ENCODE measurements at regions not wholly inside any gene's neighbourhood (a gene's known extent, or its start where the extent isn't known, plus 50 kb on each side); places are given as distances from the start of the nearest gene placed in this dataset.
"Not testable (repeated sequence)": the region's sequence is repeated elsewhere in the genome, so short reads cannot be mapped to it uniquely, and the experiment has no call there.

DNA sequence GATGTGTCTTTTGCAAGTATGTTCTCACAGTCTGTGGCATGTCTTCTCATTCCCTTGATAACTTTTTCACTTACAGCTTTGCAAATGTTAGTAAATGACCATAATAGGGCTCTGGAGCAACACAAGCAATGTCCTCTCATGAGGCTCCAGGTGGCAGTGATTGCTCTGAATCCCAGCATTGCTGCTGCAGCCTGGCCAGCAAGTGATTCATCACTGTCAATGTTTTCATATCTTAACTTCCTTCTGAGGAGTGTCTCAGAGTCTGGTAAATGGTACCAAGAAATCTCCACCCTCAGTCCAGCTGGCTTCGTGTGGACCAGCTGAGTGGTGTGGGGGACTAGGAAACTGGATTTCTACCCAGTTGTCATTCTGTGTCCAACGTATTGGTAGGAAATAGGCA, 139.6 kb downstream of the MYLK4 start:
- no peak for DNase-seq

DNA sequence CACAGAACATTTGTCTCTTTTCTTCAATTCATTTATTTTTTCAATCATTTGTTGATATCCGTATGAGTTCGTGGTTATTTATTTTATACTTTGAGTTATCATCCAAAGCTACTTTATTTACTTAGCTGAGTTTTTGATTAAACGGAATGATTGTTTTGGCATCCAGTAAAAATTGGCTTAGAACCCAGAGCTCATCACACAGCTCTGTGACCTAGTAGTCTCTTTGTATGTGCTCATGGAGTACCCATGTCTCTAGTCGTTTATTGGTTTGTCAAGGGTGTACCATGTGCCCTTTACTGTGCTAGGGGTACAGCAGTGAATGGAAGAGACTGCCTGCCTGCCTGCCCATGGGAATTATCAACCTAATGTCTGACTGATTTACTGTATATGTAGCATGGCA, 142.2 kb downstream of the MYLK4 start:
- DNase-seq, result no peak

DNA sequence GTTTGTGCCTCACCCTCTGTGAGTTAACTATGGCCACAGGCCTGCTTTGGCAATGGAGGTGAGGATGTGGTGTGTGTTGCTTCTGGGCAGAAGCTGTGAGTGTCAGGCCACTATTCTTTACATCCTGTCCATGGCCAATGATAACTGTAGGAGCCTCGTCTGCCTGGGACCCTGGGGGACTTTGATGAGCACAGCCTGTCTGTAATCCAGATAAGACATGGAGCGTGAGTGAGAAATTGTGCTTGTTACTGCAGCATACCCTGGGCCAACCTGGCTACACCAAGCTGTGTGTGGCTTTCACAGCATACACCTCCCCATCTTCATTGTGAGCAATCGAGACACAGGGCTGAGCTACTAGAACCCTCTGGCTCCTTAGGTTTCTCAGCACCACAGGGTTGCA, 150.4 kb downstream of the MYLK4 start:
- DNase-seq, result no peak

DNA sequence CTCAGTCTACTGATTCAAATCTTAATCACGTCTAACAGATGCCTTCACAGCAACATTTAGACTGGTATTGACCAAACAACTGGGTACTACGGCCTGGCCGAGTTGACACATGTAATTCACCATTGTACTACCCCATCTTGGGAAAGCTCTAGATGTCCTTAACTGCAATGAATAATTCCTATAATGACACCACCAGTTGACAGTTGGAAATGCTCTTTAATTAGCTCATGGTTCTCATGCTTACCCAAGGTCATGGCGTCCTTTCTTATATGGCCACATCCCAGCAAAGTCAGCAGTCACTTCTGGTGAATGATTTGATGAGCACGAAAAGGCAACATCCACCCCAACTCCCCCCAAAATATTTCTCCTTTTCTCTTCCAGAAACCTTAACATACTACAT, 150.9 kb downstream of the MYLK4 start:
- no peak for DNase-seq

DNA sequence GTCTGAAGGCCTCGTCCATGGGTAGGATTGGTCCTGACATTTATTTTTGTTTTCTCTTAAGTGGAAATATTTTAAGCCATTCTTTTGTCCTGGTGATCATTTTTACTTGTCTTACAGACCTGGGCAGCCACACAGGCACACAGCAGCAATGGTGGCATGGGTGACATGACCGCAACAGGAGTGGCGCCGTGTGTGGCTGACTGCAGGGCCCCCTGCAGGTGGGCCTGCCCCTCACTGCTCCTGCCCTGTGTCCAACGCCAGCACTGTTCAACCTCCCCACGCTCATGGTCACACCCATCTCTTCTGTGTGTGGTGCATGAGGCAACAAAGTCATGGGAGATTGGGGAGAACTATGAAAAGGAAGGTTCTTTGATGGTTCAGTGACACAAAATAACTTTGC, 151.9 kb downstream of the MYLK4 start:
- DNase-seq, result no peak

DNA sequence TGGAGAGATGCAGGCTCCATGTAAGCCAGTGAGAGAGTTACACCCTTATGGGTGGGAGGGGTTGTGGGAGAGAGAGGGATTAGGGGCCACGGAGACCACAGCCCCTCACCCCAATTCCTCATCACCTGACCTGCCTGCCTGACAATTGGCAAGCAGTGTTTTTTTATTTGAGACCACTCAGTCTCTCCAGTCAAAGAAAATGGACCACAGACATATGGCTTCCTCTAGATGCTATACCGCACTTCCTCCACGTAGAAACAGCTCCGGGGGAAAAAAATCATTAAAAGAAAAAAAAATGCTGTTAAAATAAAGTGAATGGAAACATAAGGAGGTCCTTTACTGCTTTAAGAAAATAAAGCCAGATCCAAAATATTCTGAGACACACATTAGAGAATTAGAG, 152.7 kb downstream of the MYLK4 start:
- no peak for DNase-seq

DNA sequence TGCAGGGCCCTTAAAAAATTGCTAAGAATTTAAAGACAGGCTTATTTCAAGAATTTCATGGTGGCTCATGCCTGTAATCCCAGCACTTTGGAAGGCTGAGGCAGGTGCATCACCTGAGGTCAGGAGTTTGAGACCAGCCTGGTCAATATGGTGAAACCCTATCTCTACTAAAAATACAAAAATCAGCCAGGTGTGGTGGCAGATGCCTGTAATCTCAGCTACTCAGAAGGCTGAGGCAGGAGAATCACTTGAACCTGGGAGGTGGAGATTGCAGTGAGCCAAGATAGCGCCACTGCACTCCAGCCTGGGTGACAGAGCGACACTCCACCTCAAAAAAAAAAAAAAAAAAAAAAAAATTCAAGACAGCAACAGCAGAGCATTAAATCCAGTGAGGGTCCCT, 153.3 kb downstream of the MYLK4 start:
- not testable (repeated sequence) for DNase-seq

DNA sequence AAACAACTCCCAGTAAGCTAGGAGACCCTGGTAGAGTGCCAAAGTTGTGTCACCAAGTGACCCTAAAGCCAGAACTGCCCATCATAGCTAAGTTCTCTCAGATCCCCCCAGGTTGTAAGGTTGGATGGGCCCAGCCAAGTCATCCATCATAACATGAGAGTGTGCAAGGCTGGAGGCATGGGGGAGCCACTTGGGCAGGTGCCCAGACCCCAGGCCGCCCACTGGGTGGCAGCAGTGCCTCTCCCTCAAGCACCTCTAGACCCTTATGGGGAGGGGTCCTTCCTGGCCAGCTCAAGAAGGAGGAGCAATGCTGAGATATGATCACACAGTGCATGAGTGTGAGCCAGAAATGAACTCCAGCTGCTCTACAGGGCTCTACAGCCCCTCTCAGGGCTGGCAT, 154.5 kb downstream of the MYLK4 start:
- no peak for DNase-seq

DNA sequence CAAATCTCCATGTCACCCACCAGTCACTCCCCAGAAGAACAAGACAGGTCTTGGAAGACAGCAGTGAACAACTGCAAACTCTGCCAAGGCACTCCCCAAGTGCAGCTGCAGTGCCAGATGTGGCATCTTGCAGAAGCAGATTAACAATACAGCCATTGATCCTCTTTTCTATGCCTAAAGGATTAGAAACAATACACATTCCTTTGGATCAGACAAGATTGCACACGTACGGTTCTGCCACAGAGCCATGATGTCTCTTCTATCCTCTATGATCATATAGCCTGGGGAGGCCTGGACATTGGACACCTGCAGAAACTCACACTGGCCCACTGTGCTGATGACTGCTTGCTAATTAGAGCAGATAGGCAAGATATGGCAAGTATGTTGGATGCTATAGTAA, 155.9 kb downstream of the MYLK4 start:
- no peak for DNase-seq

DNA sequence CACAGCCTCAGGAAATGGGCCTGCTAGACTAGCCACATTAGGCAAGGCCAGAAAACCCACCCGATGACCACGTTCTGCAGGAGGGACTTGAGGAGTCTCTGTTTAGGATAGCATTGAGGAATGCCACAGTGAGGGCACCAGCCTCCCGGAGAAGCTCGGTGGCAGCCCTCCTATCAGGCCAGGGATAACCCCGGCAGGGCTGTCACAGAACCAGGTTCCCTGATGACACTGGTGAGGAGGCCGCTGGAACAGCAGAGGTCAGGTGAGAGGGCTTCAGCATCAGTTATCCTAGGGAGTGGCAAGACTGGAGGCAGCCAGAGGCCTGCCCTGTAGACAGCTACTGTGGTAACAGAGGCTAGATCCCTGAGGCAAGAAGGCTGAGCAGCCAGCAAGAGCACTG, 157.6 kb downstream of the MYLK4 start:
- DNase-seq, result no peak

DNA sequence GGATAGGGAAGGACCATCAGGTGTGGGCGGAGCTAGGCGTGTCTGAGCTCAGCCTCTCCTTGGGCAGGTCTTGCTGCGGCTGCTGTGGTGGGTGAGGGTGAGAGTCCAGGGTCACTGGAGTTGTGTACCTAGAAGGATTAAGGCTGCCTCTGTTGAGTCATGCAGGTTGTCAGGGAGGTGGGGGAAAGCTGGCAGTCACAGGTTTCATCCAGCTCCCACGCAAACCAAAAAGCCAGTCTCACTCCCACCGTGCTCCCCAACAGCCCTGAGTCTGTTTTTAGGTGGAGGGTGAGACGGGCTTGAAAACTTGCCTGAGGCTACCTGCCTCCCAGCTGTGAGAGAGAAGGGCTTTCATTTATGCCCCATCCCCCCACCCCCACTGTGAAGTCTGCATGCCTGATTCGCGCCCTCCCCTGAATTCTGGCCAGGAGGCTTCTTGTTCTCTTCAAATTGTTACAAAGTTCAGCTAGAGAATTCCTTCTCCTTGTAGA, 161.5 kb downstream of the MYLK4 start:
- DNase-seq, result no peak

DNA sequence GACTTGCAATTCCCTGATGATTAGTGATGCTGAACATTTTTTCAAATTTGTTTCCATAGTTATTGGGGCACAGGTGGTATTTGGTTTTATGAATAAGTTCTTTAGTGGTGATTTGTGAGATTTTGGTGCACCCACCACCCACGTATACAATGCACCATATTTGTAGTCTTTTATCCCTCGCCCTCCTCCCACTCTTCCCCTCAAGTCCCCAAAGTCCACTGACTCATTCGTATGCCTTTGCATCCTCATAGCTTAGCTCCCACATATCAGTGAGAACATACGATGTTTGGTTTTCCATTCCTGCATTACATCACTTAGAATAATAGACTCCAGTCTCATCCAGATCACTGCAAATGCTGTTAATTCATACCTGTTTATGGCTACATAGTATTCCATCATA, 167.3 kb downstream of the MYLK4 start:
- DNase-seq, result no peak

DNA sequence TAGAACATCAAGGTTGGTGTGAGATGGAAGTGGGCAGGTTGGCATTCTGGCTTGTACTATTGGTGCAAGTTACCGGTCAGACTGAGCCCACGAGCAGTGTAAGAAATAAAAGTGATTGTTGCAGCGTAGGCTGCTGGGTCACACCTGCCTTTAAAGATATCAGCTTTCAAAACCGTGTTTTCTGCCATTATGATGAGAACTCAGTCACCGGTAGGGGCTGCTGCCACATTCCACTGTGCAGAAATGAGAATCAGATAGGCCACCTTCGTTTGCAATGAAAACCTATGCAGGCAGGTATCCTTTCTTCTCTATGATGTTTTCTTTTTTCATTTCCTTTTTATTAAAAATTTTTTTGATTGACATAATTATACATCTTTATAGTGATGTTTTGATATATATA, 168.5 kb downstream of the MYLK4 start:
- DNase-seq, result no peak

DNA sequence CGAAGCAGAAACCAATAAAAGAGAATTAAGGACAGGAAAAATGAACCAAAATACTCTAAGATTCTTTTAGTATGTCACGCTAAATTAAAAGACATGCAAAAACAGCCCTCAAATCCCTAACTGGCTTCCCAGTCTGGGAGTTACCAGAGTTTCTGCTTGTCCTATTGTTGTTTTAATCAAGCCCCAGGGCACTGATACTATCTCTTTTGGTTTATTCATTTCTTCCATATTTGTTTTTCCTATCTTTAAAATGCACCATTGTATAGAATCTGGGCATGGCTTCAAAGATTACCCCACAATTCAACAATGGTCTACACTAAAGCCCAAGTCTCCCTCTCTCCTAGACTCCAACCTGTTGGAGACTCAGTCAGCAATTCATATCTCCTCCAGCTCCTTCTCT, 169.1 kb downstream of the MYLK4 start:
- DNase-seq, result no peak

DNA sequence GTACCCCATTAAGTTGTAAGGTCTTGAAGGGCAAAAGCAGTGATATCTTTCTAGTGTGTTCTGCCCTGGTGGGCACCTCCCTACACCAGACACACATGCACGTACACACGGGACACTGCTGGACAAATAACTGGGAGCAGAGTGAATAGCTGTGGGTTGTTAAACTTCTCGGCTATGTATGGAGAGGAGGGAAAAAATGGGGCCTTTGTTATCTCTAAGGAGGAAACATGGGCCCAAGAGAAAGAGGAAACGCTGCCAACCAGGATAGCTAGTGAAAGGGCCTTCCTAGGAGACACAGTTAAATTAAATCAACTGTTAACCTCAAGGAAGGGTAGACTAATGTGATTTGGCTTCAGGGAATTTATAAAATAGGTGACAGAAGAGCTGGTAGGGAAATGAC, 169.7 kb downstream of the MYLK4 start:
- no peak for DNase-seq

DNA sequence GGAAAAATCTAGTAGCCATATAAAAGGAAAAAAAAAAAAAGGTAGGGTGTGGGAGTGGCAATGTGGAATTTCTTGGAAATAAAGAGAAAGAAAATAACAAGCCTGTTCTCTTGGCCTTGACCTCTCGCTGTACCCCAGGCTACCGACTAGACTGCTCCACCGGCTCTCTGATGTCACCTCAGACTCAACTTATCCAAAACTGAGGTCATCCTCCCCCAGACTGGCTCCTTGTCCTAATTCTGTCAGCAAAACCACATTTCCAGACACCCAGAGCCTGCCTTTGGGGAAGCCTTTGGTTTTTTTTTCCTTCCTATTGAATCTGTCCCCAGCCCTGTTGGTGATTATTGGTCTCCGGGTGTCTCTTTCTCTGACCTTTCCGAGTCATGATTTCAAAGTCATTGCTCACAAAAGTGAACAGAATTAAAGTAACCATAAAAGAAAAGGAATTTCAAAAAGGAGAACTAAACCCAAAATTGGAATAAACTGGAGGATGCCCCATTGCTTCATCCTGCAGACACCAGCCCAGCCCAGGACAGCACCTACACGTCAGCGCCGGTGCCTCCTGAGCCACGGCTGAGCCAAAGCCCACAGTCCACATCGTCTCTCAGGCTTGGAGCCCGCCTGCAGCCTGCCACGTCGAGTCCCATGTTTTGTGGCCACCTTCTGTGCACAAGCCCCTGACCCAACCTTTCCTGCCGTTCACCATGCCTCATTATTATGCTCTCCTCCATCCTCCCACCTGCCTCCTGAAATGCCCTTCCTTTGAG, 170.7 kb downstream of the MYLK4 start:
- no peak for DNase-seq

DNA sequence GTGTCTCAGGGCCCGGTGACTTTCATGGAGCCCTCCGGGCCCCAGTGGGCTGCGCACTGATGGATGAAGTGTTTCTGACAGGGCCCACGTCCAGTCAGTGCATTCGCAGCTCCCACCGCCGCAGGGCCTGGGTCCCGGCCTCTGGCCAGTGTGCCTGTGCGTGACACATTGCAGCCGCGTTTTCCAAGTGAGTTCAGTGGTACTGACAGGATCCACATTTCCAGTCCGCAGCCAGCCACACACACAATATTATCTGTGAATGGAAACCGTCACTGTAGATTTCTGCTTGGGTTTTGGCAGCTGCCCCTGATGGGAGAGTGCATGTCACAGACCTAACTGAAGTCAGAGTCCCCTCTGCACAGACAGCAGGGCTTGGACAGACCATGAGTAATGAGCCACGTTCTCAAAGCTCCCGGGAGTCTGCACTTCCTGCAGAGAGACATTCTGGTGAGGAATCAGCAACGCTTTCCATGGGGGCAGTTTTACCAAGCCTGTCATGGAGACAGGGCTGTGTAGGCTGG, 171.4 kb downstream of the MYLK4 start:
- no peak for DNase-seq

DNA sequence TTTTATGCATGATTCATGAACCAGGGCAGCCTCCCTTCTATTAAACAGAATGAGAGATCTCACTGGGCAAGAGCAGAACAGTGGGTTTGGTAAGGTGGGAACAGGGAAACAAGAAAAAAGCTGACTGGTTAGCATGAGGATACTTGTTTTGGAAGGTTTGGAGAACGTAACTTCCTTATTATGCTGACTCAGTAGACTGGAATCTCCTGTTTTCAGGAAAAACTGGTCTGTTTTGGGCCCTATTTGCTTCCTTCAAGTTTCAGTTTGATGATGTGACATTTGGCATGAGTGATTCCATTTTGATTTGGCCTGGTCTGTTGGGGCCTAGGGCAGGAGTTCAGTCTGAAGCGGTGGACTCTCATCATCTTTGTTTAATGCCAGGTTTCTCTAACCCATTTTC, 172.0 kb downstream of the MYLK4 start:
- DNase-seq, result no peak

DNA sequence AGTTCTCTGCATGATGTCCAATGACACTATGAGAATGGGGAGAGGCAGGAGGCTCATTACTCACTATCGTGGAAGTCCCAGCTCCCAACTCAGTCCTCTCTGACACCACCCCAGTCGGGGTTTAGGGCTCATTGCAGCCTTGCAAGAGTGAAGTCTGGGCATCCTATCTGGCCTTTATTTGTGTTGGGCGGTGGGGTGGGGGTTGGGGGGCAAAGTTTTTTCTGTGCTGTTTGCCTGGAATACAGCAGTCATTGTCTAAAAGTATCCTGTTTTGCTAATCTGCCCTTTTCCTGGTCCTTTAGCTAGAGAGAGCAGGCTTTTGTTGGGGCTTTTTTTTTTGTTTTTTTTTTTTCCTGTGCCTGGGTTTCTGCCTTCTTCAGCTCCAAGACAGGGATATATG, 174.2 kb downstream of the MYLK4 start:
- DNase-seq, result no peak

DNA sequence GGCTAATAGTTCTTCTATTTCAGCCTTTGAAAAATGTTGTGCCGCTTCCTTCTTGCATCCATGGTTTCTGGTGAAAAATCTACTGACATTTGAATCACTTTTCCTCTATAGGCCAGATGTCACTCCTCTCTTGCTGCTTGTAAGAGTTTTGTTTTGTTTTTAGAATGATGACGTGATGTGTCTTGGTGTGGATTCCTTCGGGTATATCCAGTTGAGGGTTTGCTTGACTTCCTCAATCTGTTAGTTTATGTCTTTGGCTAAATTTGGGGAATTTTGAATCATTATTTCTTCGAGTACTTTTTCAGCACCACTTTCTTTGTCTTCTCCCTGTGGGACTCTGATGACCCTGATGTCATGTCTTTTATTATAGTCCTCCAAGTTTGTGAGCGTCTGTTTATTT, 175.5 kb downstream of the MYLK4 start:
- DNase-seq, result no peak

DNA sequence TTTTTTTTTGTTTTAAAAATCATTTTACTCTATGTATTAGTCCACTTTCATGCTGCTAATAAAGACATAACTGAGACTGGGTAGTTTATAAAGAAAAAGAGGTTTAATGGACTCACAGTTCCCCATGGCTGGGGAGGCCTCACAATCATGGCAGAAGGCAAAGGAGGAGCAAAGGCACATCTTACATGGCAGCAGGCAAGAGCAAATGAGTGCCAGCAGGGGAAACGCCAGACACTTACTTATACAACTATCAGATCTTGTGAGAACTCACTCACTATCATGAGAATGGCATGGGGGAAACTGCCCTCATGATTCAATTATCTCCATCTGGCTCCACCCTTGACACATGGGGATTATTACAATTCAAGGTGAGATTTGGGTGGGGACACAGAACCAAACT, 181.3 kb downstream of the MYLK4 start:
- not testable (repeated sequence) for DNase-seq

DNA sequence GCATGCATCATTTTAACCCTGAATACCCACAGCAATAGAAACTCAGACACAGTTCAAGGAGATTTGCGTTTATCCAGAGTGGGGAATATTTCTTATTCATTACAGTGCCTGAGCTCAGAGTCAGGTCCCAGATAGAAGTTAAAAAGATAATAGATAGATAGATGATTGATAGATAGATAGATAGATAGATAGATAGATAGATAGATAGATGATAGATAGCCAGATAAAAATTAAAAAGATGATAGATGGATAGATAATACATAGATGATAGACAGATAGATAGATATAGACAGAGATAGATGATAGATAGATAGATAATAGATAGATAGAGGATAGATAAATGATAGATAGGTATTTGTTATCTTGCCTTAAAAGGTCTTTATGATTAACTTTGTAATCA, 184.7 kb downstream of the MYLK4 start:
- DNase-seq, result no peak

DNA sequence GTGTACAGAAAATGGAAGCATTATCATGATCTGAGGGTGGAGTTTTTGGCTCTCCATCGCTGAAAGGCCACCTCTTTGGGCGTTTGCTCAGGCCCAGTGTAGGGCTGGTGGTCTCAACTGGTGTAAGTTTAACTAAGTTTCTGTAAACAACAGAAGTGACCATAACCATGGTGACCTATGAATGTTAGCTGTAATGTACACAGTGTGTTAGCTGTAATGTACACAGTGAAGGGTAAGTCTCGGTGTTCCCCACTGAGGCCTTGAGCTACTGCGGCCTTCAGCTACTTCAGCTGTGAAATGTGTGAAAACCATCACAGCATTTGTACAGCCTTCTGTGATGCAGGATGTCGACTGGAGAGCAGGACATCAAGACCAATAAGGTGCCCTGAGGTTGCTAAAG, 185.2 kb downstream of the MYLK4 start:
- no peak for DNase-seq

DNA sequence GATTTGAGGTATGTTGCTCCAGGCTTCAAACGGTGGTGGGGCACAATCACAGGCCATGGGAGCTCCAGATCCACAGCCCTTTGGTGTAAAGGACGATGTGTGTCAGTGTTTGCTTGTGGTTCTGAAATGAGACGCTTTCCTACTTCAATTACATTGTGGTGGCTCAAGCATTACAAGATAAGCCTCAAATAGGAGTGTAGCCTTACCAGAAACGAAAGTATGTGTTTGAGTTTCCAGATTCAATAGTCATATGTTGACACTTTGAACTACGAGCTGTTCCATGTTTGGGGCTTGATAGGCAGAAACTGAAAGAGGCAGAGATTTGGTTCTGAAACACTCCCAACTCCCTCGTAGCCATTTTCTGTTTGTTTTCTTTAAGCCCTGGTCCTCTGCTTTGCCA, 187.1 kb downstream of the MYLK4 start:
- no peak for DNase-seq

All from activated CD4-positive, alpha-beta T cell treated with anti-CD3 and anti-CD28 coated beads, Interleukin-2, amount 50 U/mL, for 1 hour (primary cell).